SU-DHL-6 (cell line): ENCODE measurements at regions not wholly inside any gene's neighbourhood (a gene's known extent, or its start where the extent isn't known, plus 50 kb on each side); places are given as distances from the start of the nearest gene placed in this dataset.

Source experiments
- EZH2phosphoT487 ChIP-seq: fragments of 200-600 bp; sonication (generic), shearing (Covaris generic); conservative IDR thresholded peaks from 2 replicates; pipeline ENCODE4 v1.6.1; 2018; ENCODE audit warnings: mild to moderate bottlenecking, antibody characterized with exemption, low read length, moderate library complexity, mixed read lengths
- TF ChIP-seq, protein P1 (sequence below): fragments of 200-600 bp; sonication (generic); IDR thresholded peaks from one replicate; pipeline ENCODE4 v1.5.1; 2017; ENCODE audit warnings: antibody characterized with exemption, mild to moderate bottlenecking, low read length, moderate library complexity; ENCODE audit not compliant: insufficient read depth, poor library complexity, severe bottlenecking

DNA sequence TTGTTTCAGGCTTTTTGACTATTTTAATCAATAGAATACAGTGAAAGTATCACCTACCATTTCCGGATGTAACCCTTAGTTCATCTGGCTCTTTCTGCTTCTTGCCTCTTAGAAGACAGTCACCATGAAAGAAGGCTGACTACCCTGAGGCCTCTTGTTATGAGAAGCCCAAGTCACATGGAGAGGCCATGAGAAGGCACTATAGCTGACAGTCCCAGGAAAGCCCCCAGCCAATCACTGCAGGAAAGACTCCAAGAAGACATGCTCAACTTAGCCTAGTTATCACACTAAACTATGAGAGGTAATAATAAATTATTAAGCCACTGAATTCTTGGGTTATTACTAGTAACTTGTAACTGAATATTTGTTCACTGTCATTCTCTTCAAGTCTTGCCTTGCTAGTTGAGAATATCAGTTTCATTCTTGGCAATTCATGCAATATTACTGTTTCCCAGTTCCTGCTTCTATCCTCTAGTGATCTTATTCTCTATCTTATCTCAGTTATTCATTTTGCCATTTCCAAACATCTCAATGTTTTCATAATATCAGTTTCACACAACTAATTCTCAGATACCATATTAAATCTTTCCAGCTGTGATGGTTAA, 57.1 kb upstream of the GUCY1A1 start:
- TF ChIP-seq, protein P1, sequence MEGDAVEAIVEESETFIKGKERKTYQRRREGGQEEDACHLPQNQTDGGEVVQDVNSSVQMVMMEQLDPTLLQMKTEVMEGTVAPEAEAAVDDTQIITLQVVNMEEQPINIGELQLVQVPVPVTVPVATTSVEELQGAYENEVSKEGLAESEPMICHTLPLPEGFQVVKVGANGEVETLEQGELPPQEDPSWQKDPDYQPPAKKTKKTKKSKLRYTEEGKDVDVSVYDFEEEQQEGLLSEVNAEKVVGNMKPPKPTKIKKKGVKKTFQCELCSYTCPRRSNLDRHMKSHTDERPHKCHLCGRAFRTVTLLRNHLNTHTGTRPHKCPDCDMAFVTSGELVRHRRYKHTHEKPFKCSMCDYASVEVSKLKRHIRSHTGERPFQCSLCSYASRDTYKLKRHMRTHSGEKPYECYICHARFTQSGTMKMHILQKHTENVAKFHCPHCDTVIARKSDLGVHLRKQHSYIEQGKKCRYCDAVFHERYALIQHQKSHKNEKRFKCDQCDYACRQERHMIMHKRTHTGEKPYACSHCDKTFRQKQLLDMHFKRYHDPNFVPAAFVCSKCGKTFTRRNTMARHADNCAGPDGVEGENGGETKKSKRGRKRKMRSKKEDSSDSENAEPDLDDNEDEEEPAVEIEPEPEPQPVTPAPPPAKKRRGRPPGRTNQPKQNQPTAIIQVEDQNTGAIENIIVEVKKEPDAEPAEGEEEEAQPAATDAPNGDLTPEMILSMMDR = no peak
- no peak for TF ChIP-seq EZH2phosphoT487
